ENCODE measurements at regions not wholly inside any gene's neighbourhood (a gene's known extent, or its start where the extent isn't known, plus 50 kb on each side); places are given as distances from the start of the nearest gene placed in this dataset.

GRCh38 chr7:392822-393221 lies 102.9 kb downstream of the FOXL3 start:
- intact Hi-C loops (cut with micrococcal nuclease) = no loop called here
- H3K4me1 Mint-ChIP-seq = no peaks in the 10 kb centered on the region

GRCh38 chr7:395643-396042 lies 105.7 kb downstream of the FOXL3 start:
- H4K20me1 ChIP-seq (ENCODE audit: insufficient read depth, low read length) = no peaks in the 10 kb centered on the region
- H3K9ac ChIP-seq (ENCODE audit: insufficient read depth, low read length, poor library complexity, severe bottlenecking) = no peak overlapping the region
- intact Hi-C loops (cut with micrococcal nuclease) = no loop called here
- H3K4me2 ChIP-seq (replicated peaks; ENCODE audit: extremely low read depth, low read length, poor library complexity, severe bottlenecking) = no peak overlapping the region
- H3K79me2 ChIP-seq (ENCODE audit: insufficient read depth, low read length) = no peaks in the 10 kb centered on the region
- Mint-ChIP-seq H3K4me3 (no peak overlapping the region), H3K9me3 (peaks cover 37 to 63% (median 55%) of the 10 kb centered on the region in 7 donors), H3K4me1 (no peaks in the 10 kb centered on the region), H3K27ac (no peak overlapping the region), H3K36me3 (no peaks in the 10 kb centered on the region), H3K27me3 (ENCODE audit: low read depth in 3 of 3) (peaks cover 0 to 8% (median 5%) of the 10 kb centered on the region in 3 donors)
- no peaks in the 10 kb centered on the region for H3K36me3 ChIP-seq (replicated peaks in 1 of 2; ENCODE audit: control insufficient read depth in 1 of 2, insufficient read depth in 2 of 2, low read length in 2 of 2)
- no peaks in the 10 kb centered on the region for H3K27me3 ChIP-seq (ENCODE audit: control insufficient read depth in 2 of 2, insufficient read depth in 2 of 2, low read length in 2 of 2)
- H3K9me3 ChIP-seq (replicated peaks in 1 of 2; ENCODE audit: control insufficient read depth in 1 of 2, insufficient read depth in 1 of 2, low read length in 2 of 2) = peaks cover 43 to 52% of the 10 kb centered on the region in 2 donors
- H2AFZ ChIP-seq (ENCODE audit: insufficient read depth, low read depth, low read length, poor library complexity, severe bottlenecking) = no peak overlapping the region
- no peak overlapping the region for H3K27ac ChIP-seq (ENCODE audit: low read depth in 1 of 2, low read length in 2 of 2)
- H3K4me1 ChIP-seq (ENCODE audit: control insufficient read depth in 1 of 2, insufficient read depth in 2 of 2, low read length in 2 of 2) = no peaks in the 10 kb centered on the region
- TF ChIP-seq CTCF (IDR thresholded peaks at IDR 0.05) = no peak
- no peak overlapping the region for H3K4me3 ChIP-seq (replicated peaks in 1 of 3; ENCODE audit: low read depth in 2 of 3, low read length in 3 of 3)
- no peak for DNase-seq

More at GRCh38 chr7:392822-393221, 102.9 kb downstream of the FOXL3 start:
- Mint-ChIP-seq H3K9me3 (peaks cover 36 to 68% (median 45%) of the 10 kb centered on the region in 7 donors), H3K4me3 (no peak overlapping the region), H3K27ac (no peak overlapping the region), H3K27me3 (ENCODE audit: low read depth in 3 of 3) (peaks cover 1 to 6% (median 6%) of the 10 kb centered on the region in 3 donors), H3K36me3 (no peaks in the 10 kb centered on the region)
- TF ChIP-seq CTCF (IDR thresholded peaks at IDR 0.05) = no peak
- Histone ChIP-seq H2AFZ (ENCODE audit: insufficient read depth, low read depth, low read length, poor library complexity, severe bottlenecking) (no peak overlapping the region), H3K9ac (ENCODE audit: insufficient read depth, low read length, poor library complexity, severe bottlenecking) (no peak overlapping the region), H3K4me2 (replicated peaks; ENCODE audit: extremely low read depth, low read length, poor library complexity, severe bottlenecking) (no peak overlapping the region), H3K79me2 (ENCODE audit: insufficient read depth, low read length) (no peaks in the 10 kb centered on the region), H3K4me1 (ENCODE audit: control insufficient read depth in 1 of 2, insufficient read depth in 2 of 2, low read length in 2 of 2) (no peaks in the 10 kb centered on the region), H3K9me3 (replicated peaks in 1 of 2; ENCODE audit: control insufficient read depth in 1 of 2, insufficient read depth in 1 of 2, low read length in 2 of 2) (peaks cover 29 to 64% of the 10 kb centered on the region in 2 donors), H3K27me3 (ENCODE audit: control insufficient read depth in 2 of 2, insufficient read depth in 2 of 2, low read length in 2 of 2) (no peaks in the 10 kb centered on the region), H3K4me3 (replicated peaks in 1 of 3; ENCODE audit: low read depth in 2 of 3, low read length in 3 of 3) (no peak overlapping the region), H3K27ac (ENCODE audit: low read depth in 1 of 2, low read length in 2 of 2) (no peak overlapping the region), H4K20me1 (ENCODE audit: insufficient read depth, low read length) (no peaks in the 10 kb centered on the region), H3K36me3 (replicated peaks in 1 of 2; ENCODE audit: control insufficient read depth in 1 of 2, insufficient read depth in 2 of 2, low read length in 2 of 2) (no peaks in the 10 kb centered on the region)
- no CpG with 5 or more reads among the region's 3 CpGs for WGBS (ENCODE audit: insufficient coverage)
- DNase-seq = no peak

All from CD14-positive monocyte (primary cell).